IMR-90 (cell line): ENCODE measurements at regions not wholly inside any gene's neighbourhood (a gene's known extent, or its start where the extent isn't known, plus 50 kb on each side); places are given as distances from the start of the nearest gene placed in this dataset.

Experiments
- ATAC-seq: fragments of 200-7000 bp; cut with Tn5 transposase; 2 replicates; pipeline ENCODE4 v1.9.1; 2020; ENCODE audit warnings: low read depth, mild to moderate bottlenecking, moderate library complexity
- BruUV-seq: library from RNA; stranded (reverse); fragments of 400-500 nt; replicated peaks from 2 replicates; lab custom pipeline; 2021; lab: Mats Ljungman, UMichigan
- CTCF ChIA-PET: fragments of 300-600 bp; formaldehyde crosslinking; extraction: SDS; loops from one replicate; lab custom pipeline; 2021; ENCODE audit warnings: antibody characterized with exemption; lab: Yijun Ruan, JAX
- POLR2A ChIA-PET: fragments of 300-600 bp; sonication (Branson Sonifier 250); formaldehyde crosslinking; loops from one replicate; lab custom pipeline; 2022; ENCODE audit warnings: antibody characterized with exemption; ENCODE audit not compliant: unreplicated experiment; lab: Charles Lee
- DNase-seq: peaks from one replicate; pipeline ENCODE4 v3.0.0; 2013
- H2AFZ ChIP-seq: replicated peaks from 2 replicates; pipeline ENCODE3; 2013; ENCODE audit warnings: low read length, mild to moderate bottlenecking; ENCODE audit not compliant: poor library complexity
- H2AK5ac ChIP-seq: 2 replicates; pipeline ENCODE4 v1.6.1; 2013; ENCODE audit warnings: low read depth, low read length, inconsistent platforms
- H2AK9ac ChIP-seq: replicated peaks from 2 replicates; pipeline ENCODE3; 2013; ENCODE audit warnings: mild to moderate bottlenecking, low read depth, low read length, moderate library complexity; ENCODE audit not compliant: poor library complexity
- H2BK120ac ChIP-seq: 2 replicates; pipeline ENCODE4 v1.6.1; 2013; ENCODE audit warnings: low read depth, low read length, inconsistent platforms
- H2BK15ac ChIP-seq: 3 replicates; pipeline ENCODE4 v1.6.1; 2013; ENCODE audit warnings: low read depth, low read length, inconsistent platforms
- H2BK20ac ChIP-seq: 2 replicates; pipeline ENCODE4 v1.6.1; 2013; ENCODE audit warnings: low read depth, mild to moderate bottlenecking, inconsistent platforms, low read length, moderate library complexity
- H2BK5ac ChIP-seq: 2 replicates; pipeline ENCODE4 v1.6.1; 2013; ENCODE audit warnings: mild to moderate bottlenecking, low read depth, low read length, inconsistent platforms; ENCODE audit not compliant: poor library complexity, severe bottlenecking
- H3K14ac ChIP-seq: replicated peaks from 2 replicates; pipeline ENCODE4 v1.6.1; 2013; ENCODE audit warnings: low read depth, low read length, inconsistent platforms
- H3K18ac ChIP-seq: 2 replicates; pipeline ENCODE4 v1.6.1; 2013; ENCODE audit warnings: low read depth, low read length, control low read depth
- H3K23ac ChIP-seq: 2 replicates; pipeline ENCODE4 v1.6.1; 2013; ENCODE audit warnings: low read depth, low read length, inconsistent platforms
- H3K27ac ChIP-seq: 2 replicates; pipeline ENCODE4 v1.5.1; 2013; ENCODE audit warnings: mild to moderate bottlenecking, control low read depth, low read length; ENCODE audit not compliant: insufficient read depth
- H3K27me3 ChIP-seq: 2 replicates; pipeline ENCODE4 v1.6.1; 2013; ENCODE audit warnings: low read length; ENCODE audit not compliant: control insufficient read depth, insufficient read depth
- H3K36me3 ChIP-seq: 2 replicates; pipeline ENCODE4 v1.6.1; 2013; ENCODE audit warnings: low read length, mixed read lengths; ENCODE audit not compliant: control insufficient read depth, insufficient read depth
- H3K4ac ChIP-seq: 2 replicates; pipeline ENCODE4 v1.6.1; 2013; ENCODE audit warnings: low read depth, low read length, inconsistent platforms
- H3K4me1 ChIP-seq: 2 replicates; pipeline ENCODE4 v1.6.1; 2013; ENCODE audit warnings: low read length, mixed read lengths; ENCODE audit not compliant: control insufficient read depth, insufficient read depth
- H3K4me2 ChIP-seq: 2 replicates; pipeline ENCODE4 v1.6.1; 2013; ENCODE audit warnings: low read depth, mild to moderate bottlenecking, control low read depth, low read length, moderate library complexity
- H3K4me3 ChIP-seq: 2 replicates; pipeline ENCODE4 v1.5.1; 2013; ENCODE audit warnings: low read depth, mild to moderate bottlenecking, control low read depth, low read length, moderate library complexity; ENCODE audit not compliant: insufficient read depth
- H3K56ac ChIP-seq: 2 replicates; pipeline ENCODE4 v1.6.1; 2013; ENCODE audit warnings: low read length, inconsistent platforms; ENCODE audit not compliant: insufficient read depth; ENCODE audit errors: extremely low read depth
- H3K79me1 ChIP-seq, 2 experiments: 2 replicates each; pipeline ENCODE4 v1.6.1; 2013; ENCODE audit warnings: low read length in 2 of 2, inconsistent platforms in 1 of 2, low read depth in 1 of 2
- H3K9ac ChIP-seq: 2 replicates; pipeline ENCODE4 v1.6.1; 2013; ENCODE audit warnings: low read depth, low read length, control low read depth
- H3K9me1 ChIP-seq: 2 replicates; pipeline ENCODE4 v1.6.1; 2013; ENCODE audit warnings: low read length, inconsistent platforms; ENCODE audit not compliant: insufficient read depth
- H3K9me3 ChIP-seq: 2 replicates; pipeline ENCODE4 v1.6.1; 2013; ENCODE audit warnings: low read length; ENCODE audit not compliant: control insufficient read depth, insufficient read depth
- H4K20me1 ChIP-seq: 2 replicates; pipeline ENCODE4 v1.6.1; 2013; ENCODE audit warnings: low read length, inconsistent platforms; ENCODE audit not compliant: insufficient read depth
- H4K5ac ChIP-seq: 2 replicates; pipeline ENCODE4 v1.6.1; 2013; ENCODE audit warnings: mild to moderate bottlenecking, low read depth, low read length, control low read depth
- H4K8ac ChIP-seq, 2 experiments: 2 replicates each; pipeline ENCODE4 v1.6.1; 2013; ENCODE audit warnings: low read depth in 2 of 2, low read length in 2 of 2, control low read depth in 1 of 2, inconsistent platforms in 1 of 2
- H4K91ac ChIP-seq: 2 replicates; pipeline ENCODE4 v1.6.1; 2013; ENCODE audit warnings: low read depth, low read length, inconsistent platforms; ENCODE audit not compliant: insufficient read depth
- BHLHE40 ChIP-seq: fragments of 150-350 bp; IDR thresholded peaks from 2 replicates; pipeline ENCODE4 v1.6.1; 2016; ENCODE audit warnings: mild to moderate bottlenecking, low read depth, low read length
- FOS ChIP-seq: fragments of 150-350 bp; IDR thresholded peaks from 2 replicates; pipeline ENCODE4 v1.6.1; 2016; ENCODE audit warnings: low read depth, low read length
- MAFK ChIP-seq: IDR thresholded peaks from 2 replicates; pipeline ENCODE4 v1.6.1; 2012; ENCODE audit warnings: low read depth, low read length, improper control_type of control experiment
- RFX5 ChIP-seq: IDR thresholded peaks from 2 replicates; pipeline ENCODE4 v1.8.0; 2012; ENCODE audit warnings: low read depth, mild to moderate bottlenecking, low read length, moderate library complexity
- WGBS, 2 experiments: methylation state at CpG; one replicate each; pipeline versions ENCODE4 v1.1.5 to v1.1.7; 2013; ENCODE audit warnings: missing lambda C conversion rate in 2 of 2; ENCODE audit not compliant: insufficient read length in 1 of 2; ENCODE audit errors: extremely low coverage in 2 of 2; 5-methylcytosine and 5-hydroxymethylcytosine counted together
- dilution Hi-C: fragments of 300-500 bp; cut with HindIII; formaldehyde crosslinking; loops from one replicate; pipeline ENCODE4 v1.14.3; 2018; ENCODE audit warnings: low sequenced_read_pairs; ENCODE audit not compliant: unreplicated experiment
- in situ Hi-C: fragments of 300-500 bp; cut with MboI; formaldehyde crosslinking; loops from 3 replicates; pipeline ENCODE4 v1.14.3; 2019; ENCODE audit warnings: low sequenced_read_pairs, inconsistent platforms, mixed read lengths
- intact Hi-C: fragments of 100-400 bp; cut with micrococcal nuclease; formaldehyde crosslinking; loops from 2 replicates; pipeline ENCODE4 v1.10.0; 2022

- TF ChIP-seq BHLHE40 (no peak), FOS (no peak)
Observed at GRCh38 chr1:59029411-59030167, 245.7 kb upstream of the JUN start (continued).

- H3K4me2 ChIP-seq, result no peak overlapping the region
- H4K91ac ChIP-seq, result no peak overlapping the region
- DNase-seq (no peak), ATAC-seq (no peak)
- peaks cover 3% of the 10 kb centered on the region for H3K4me1 ChIP-seq
- no peak overlapping the region for H3K56ac ChIP-seq
- H3K27ac ChIP-seq, result no peak overlapping the region
- POLR2A ChIA-PET, result no interaction called here
- H2AK5ac ChIP-seq, result no peak overlapping the region
- no peak overlapping the region for H2AK9ac ChIP-seq
- intact Hi-C loops, result no loop called here
- no peaks in the 10 kb centered on the region for H3K9me3 ChIP-seq
- no peaks in the 10 kb centered on the region for H4K20me1 ChIP-seq
- no peak overlapping the region for H3K9ac ChIP-seq
- no peak overlapping the region for H2BK120ac ChIP-seq
- 0 out of 2 replicates have a peak, but pooled peaks cover 4% of the 10 kb centered on the region for H3K9me1 ChIP-seq
- CTCF ChIA-PET, result interaction anchor here (0.9 kb wide), 1 partner anchor 11 kb away, joined by 5 read pairs; no protein-coding TSS in a partner anchor
- BruUV-seq, result no TSS peak
- H2AFZ ChIP-seq, result no peak overlapping the region
- no peak overlapping the region for H2BK5ac ChIP-seq
- H4K8ac ChIP-seq, result no peak overlapping the region
- no peak for TF ChIP-seq RFX5
- no peak for TF ChIP-seq MAFK
- no CpG with 5 or more reads among the region's 2 CpGs for WGBS, 2 experiments
- no peaks in the 10 kb centered on the region for H3K36me3 ChIP-seq
- no peak overlapping the region; the same call in 1 of the 2 replicates for H3K18ac ChIP-seq
- H3K27me3 ChIP-seq, result no peaks in the 10 kb centered on the region
- H3K23ac ChIP-seq, result no peak overlapping the region
- H3K4ac ChIP-seq, result no peak overlapping the region
- no peak overlapping the region for H4K5ac ChIP-seq
- dilution Hi-C loops, result no loop called here
- in situ Hi-C loops, result no loop called here
- no peaks in the 10 kb centered on the region for H3K79me1 ChIP-seq
- H2BK20ac ChIP-seq, result no peak overlapping the region
- H3K4me3 ChIP-seq, result no peak overlapping the region
- H2BK15ac ChIP-seq, result no peak overlapping the region
- no peak overlapping the region for H3K14ac ChIP-seq
Observed at GRCh38 chr1:59032228-59032627, 248.4 kb upstream of the JUN start.
